Neural progenitor cell (in vitro differentiated cells): ENCODE measurements at regions not wholly inside any gene's neighbourhood (a gene's known extent, or its start where the extent isn't known, plus 50 kb on each side); places are given as distances from the start of the nearest gene placed in this dataset.

Experiments used
- DNase-seq: peaks from one replicate; pipeline ENCODE4 v3.0.0-alpha.2; 2016; ENCODE audit warnings: low spot score
- H2AFZ ChIP-seq: fragments of 200-600 bp; sonication (generic); replicated peaks from 2 replicates; pipeline ENCODE4 v1.6.1; 2016; ENCODE audit warnings: antibody characterized with exemption
- H3F3A ChIP-seq: fragments of 200-600 bp; sonication (generic); 2 replicates; pipeline ENCODE4 v1.6.1; 2016; ENCODE audit warnings: antibody characterized with exemption, low read depth
- H3K27ac ChIP-seq: fragments of 200-600 bp; sonication (generic); 2 replicates; pipeline ENCODE4 v1.5.1; 2016; ENCODE audit warnings: mild to moderate bottlenecking
- H3K27me3 ChIP-seq: fragments of 200-600 bp; sonication (generic); 2 replicates; pipeline ENCODE4 v1.6.1; 2016; ENCODE audit warnings: mild to moderate bottlenecking, moderate library complexity
- H3K36me3 ChIP-seq: fragments of 200-600 bp; sonication (generic); 2 replicates; pipeline ENCODE4 v1.5.1; 2016
- H3K4me1 ChIP-seq: fragments of 200-600 bp; sonication (generic); 2 replicates; pipeline ENCODE4 v1.6.1; 2016; ENCODE audit warnings: mixed run types
- H3K4me2 ChIP-seq: fragments of 200-600 bp; sonication (generic); 2 replicates; pipeline ENCODE4 v1.6.1; 2016
- H3K4me3 ChIP-seq: fragments of 200-600 bp; sonication (generic); 2 replicates; pipeline ENCODE4 v1.5.1; 2016
- H3K79me2 ChIP-seq: fragments of 200-600 bp; sonication (generic); 2 replicates; pipeline ENCODE4 v1.6.1; 2016; ENCODE audit warnings: low read depth
- H3K9ac ChIP-seq: fragments of 200-600 bp; sonication (generic); 2 replicates; pipeline ENCODE4 v1.6.1; 2016
- H3K9me3 ChIP-seq: fragments of 200-600 bp; sonication (generic); 2 replicates; pipeline ENCODE4 v1.5.1; 2016; ENCODE audit warnings: low read depth
- H4K20me1 ChIP-seq: fragments of 200-600 bp; sonication (generic); 2 replicates; pipeline ENCODE4 v1.6.1; 2016; ENCODE audit warnings: low read depth
- H3K27ac Mint-ChIP-seq: 3 replicates; pipeline ENCODE4 v1.8.0; 2021; ENCODE audit warnings: mixed read lengths
- H3K27me3 Mint-ChIP-seq: 2 replicates; pipeline ENCODE4 v1.8.0; 2022; ENCODE audit warnings: low read depth, mild to moderate bottlenecking, inconsistent platforms, moderate library complexity, mixed read lengths; ENCODE audit not compliant: insufficient read depth
- H3K36me3 Mint-ChIP-seq: 3 replicates; pipeline ENCODE4 v1.8.0; 2021; ENCODE audit warnings: mixed read lengths
- H3K4me1 Mint-ChIP-seq: 3 replicates; pipeline ENCODE4 v1.8.0; 2021; ENCODE audit warnings: mixed read lengths
- H3K4me3 Mint-ChIP-seq: 3 replicates; pipeline ENCODE4 v1.8.0; 2021; ENCODE audit warnings: mild to moderate bottlenecking, moderate library complexity, mixed read lengths
- H3K9me3 Mint-ChIP-seq: 3 replicates; pipeline ENCODE4 v1.8.0; 2020; ENCODE audit warnings: mixed read lengths
- EZH2 ChIP-seq: fragments of 200-600 bp; sonication (generic); IDR thresholded peaks from 2 replicates; pipeline ENCODE4 v1.6.1; 2017; ENCODE audit warnings: antibody characterized with exemption, mild to moderate bottlenecking, moderate library complexity
- EZH2phosphoT487 ChIP-seq: fragments of 200-600 bp; sonication (generic); IDR thresholded peaks from 2 replicates; pipeline ENCODE4 v1.6.1; 2017; ENCODE audit warnings: antibody characterized with exemption
- TF ChIP-seq, protein P1 (sequence below): fragments of 200-600 bp; sonication (generic); IDR thresholded peaks from 2 replicates; pipeline ENCODE4 v1.5.1; 2017; ENCODE audit warnings: antibody characterized with exemption, mild to moderate bottlenecking

DNA sequence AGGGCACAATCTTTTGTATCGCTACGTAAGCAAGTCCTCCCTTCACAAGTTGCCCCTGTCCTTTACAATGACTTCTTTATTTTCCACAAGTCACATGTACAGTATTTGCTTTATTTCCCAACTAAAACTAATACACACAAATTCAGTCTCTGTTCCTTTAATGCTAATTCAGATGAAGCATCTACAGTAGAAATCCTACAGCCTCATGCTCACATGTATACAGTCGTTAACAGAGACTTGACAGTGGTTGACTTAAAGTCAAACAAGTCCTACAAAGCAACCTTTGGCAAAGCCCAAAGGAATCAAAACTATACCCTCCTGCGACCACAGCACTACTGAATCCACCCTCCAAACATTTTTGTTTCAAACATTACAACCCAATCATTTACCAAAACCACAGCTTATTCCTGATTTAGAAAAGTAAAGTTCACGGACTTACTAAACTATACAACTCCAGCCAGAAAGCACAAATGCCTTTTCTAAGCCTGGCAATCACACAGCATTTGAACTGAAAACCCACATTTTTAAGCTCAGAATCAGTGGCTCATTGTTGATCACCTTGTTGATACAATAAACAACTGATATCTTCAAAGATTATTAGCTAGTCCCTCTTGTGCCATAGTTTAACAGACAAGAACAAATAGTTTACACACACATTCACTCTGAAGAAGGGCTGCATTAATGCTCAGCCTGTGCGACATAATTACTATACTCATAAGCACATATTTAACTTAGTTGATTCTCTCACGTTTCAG lies 70.9 kb upstream of the NHSL1 start:
- no peak for TF ChIP-seq EZH2phosphoT487
- TF ChIP-seq EZH2: no peak
- TF ChIP-seq, protein P1, sequence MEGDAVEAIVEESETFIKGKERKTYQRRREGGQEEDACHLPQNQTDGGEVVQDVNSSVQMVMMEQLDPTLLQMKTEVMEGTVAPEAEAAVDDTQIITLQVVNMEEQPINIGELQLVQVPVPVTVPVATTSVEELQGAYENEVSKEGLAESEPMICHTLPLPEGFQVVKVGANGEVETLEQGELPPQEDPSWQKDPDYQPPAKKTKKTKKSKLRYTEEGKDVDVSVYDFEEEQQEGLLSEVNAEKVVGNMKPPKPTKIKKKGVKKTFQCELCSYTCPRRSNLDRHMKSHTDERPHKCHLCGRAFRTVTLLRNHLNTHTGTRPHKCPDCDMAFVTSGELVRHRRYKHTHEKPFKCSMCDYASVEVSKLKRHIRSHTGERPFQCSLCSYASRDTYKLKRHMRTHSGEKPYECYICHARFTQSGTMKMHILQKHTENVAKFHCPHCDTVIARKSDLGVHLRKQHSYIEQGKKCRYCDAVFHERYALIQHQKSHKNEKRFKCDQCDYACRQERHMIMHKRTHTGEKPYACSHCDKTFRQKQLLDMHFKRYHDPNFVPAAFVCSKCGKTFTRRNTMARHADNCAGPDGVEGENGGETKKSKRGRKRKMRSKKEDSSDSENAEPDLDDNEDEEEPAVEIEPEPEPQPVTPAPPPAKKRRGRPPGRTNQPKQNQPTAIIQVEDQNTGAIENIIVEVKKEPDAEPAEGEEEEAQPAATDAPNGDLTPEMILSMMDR: no peak

DNA sequence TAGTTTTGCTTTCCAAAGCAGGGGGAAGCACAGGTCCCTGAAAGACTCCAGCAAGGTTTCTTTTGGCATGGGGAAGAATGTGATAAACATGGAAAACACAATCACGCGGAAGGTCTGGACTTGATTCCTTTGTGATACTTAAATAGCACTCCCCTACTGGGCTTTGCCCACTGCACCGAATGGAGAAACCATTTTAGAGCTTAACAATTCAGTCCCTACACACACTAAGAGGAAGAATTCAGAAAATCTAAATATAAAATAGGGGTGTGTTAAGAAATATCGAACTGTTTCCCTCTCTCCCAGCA lies 71.4 kb upstream of the NHSL1 start:
- H3K27me3 ChIP-seq: no peaks in the 10 kb centered on the region
- no peaks in the 10 kb centered on the region for H3K36me3 ChIP-seq
- no peak overlapping the region for H3K9ac ChIP-seq

More for the DNA sequence above, 70.9 kb upstream of the NHSL1 start:
- no peak for DNase-seq
- H3K79me2 ChIP-seq: peaks cover 68% of the 10 kb centered on the region
- no peak overlapping the region for H3K9ac ChIP-seq
- H2AFZ ChIP-seq: no peak overlapping the region
- Mint-ChIP-seq H3K27me3 (no peaks in the 10 kb centered on the region), H3K9me3 (peaks cover 2% of the 10 kb centered on the region), H3K4me3 (no peak overlapping the region), H3K27ac (no peak overlapping the region), H3K36me3 (peaks cover 3% of the 10 kb centered on the region), H3K4me1 (peaks cover 21% of the 10 kb centered on the region)
- no peaks in the 10 kb centered on the region for H3K9me3 ChIP-seq
- peaks cover 42% of the 10 kb centered on the region for H3F3A ChIP-seq
- H3K27me3 ChIP-seq: no peaks in the 10 kb centered on the region
- peak overlapping the region; percentile 92 for H3K4me2 ChIP-seq
- peak overlapping the region; percentile 69 for H3K4me3 ChIP-seq
- H3K4me1 ChIP-seq: peaks cover 53% of the 10 kb centered on the region
- peaks cover 10% of the 10 kb centered on the region for H4K20me1 ChIP-seq
- H3K27ac ChIP-seq: no peak overlapping the region
- no peaks in the 10 kb centered on the region for H3K36me3 ChIP-seq

DNA sequence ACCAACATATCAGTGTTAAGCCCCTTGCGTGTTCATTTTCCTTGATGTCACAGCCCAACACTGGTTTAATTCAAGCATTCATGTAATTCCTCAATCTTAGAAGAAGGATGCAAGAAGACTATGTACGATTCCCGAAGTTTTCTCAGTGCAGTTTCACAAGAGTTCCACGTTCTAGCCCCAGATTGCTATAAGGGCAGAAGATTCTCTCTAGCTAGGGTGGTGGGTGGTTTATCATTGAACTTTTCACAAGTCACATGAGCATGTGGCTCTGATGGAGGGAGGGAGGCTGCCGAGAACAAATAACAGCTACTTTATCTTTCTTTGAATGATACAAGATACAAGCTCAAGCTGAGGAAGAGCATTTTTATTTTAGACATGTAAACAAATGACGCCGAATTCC lies 71.9 kb upstream of the NHSL1 start:
- peak overlapping the region; percentile 69 for H3K4me3 ChIP-seq
- H3K9ac ChIP-seq: no peak overlapping the region
- no peaks in the 10 kb centered on the region for H3K27me3 ChIP-seq
- Mint-ChIP-seq H3K4me1 (peaks cover 28% of the 10 kb centered on the region), H3K27me3 (no peaks in the 10 kb centered on the region), H3K9me3 (no peaks in the 10 kb centered on the region), H3K27ac (no peak overlapping the region), H3K4me3 (no peak overlapping the region), H3K36me3 (no peaks in the 10 kb centered on the region)
- no peak for DNase-seq
- H4K20me1 ChIP-seq: peaks cover 10% of the 10 kb centered on the region
- H3F3A ChIP-seq: peaks cover 42% of the 10 kb centered on the region
- no peaks in the 10 kb centered on the region for H3K9me3 ChIP-seq
- no peaks in the 10 kb centered on the region for H3K36me3 ChIP-seq
- H3K4me1 ChIP-seq: peaks cover 56% of the 10 kb centered on the region
- peaks cover 63% of the 10 kb centered on the region for H3K79me2 ChIP-seq
- TF ChIP-seq, protein P1: no peak
- TF ChIP-seq EZH2 (no peak), EZH2phosphoT487 (no peak)
- H3K27ac ChIP-seq: no peak overlapping the region
- peak overlapping the region; percentile 92 for H3K4me2 ChIP-seq
- no peak overlapping the region for H2AFZ ChIP-seq

More for the DNA sequence above, 71.4 kb upstream of the NHSL1 start:
- TF ChIP-seq, protein P1: no peak
- no peak for TF ChIP-seq EZH2
- peaks cover 10% of the 10 kb centered on the region for H4K20me1 ChIP-seq
- H3K4me3 ChIP-seq: peak overlapping the region; percentile 69
- H3K4me3 Mint-ChIP-seq: no peak overlapping the region
- H3K4me2 ChIP-seq: peak overlapping the region; percentile 92
- peaks cover 42% of the 10 kb centered on the region for H3F3A ChIP-seq
- H3K9me3 Mint-ChIP-seq: no peaks in the 10 kb centered on the region
- H3K36me3 Mint-ChIP-seq: no peaks in the 10 kb centered on the region
- peak; percentile 78 for DNase-seq
- no peak overlapping the region for H3K27ac Mint-ChIP-seq
- peaks cover 26% of the 10 kb centered on the region for H3K4me1 Mint-ChIP-seq
- no peak overlapping the region for H3K27ac ChIP-seq
- peaks cover 68% of the 10 kb centered on the region for H3K79me2 ChIP-seq
- no peaks in the 10 kb centered on the region for H3K27me3 Mint-ChIP-seq
- peaks cover 53% of the 10 kb centered on the region for H3K4me1 ChIP-seq
- no peaks in the 10 kb centered on the region for H3K9me3 ChIP-seq
- no peak overlapping the region for H2AFZ ChIP-seq
